ENCODE measurements at regions not wholly inside any gene's neighbourhood (a gene's known extent, or its start where the extent isn't known, plus 50 kb on each side); places are given as distances from the start of the nearest gene placed in this dataset.

- TF ChIP-seq CTCF (IDR thresholded peaks at IDR 0.05): no peak
- Histone ChIP-seq H3K9me3 (peaks cover 0 to 15% (median 5%) of the 10 kb centered on the region in 11 donors), H3K4me3 (no peak overlapping the region), H3K4me1 (peaks cover 0 to 8% (median 0%) of the 10 kb centered on the region in 9 donors), H3K27ac (peak overlapping the region in 1 of 10 donors; percentile 34), H3K36me3 (no peaks in the 10 kb centered on the region), H3K27me3 (no peaks in the 10 kb centered on the region)
- intact Hi-C loops (cut with DNase I): no loop called here
- ATAC-seq (peak; percentile 47 to 95 (median 82)), DNase-seq (peak; percentile 34 to 49)
- WGBS, 2 donors: 27 to 37% methylated on average over 10 of the region's 10 CpGs
Observed at GRCh38 chr18:11259469-11260150, 110.2 kb upstream of the PIEZO2 start.

- intact Hi-C loops (cut with DNase I): no loop called here
- Histone ChIP-seq H3K4me1 (peaks cover 0 to 8% (median 0%) of the 10 kb centered on the region in 9 donors), H3K36me3 (no peaks in the 10 kb centered on the region), H3K9me3 (peaks cover 0 to 4% (median 0%) of the 10 kb centered on the region in 11 donors), H3K4me3 (no peak overlapping the region), H3K27ac (no peak overlapping the region), H3K27me3 (no peaks in the 10 kb centered on the region)
- 57 to 83% methylated on average over 1 of the region's 1 CpG for WGBS, 2 donors
- DNase-seq: no peak
- TF ChIP-seq CTCF (IDR thresholded peaks at IDR 0.05): no peak
- no peak for ATAC-seq
Observed at GRCh38 chr18:11258039-11258610, 108.8 kb upstream of the PIEZO2 start.

- Histone ChIP-seq H3K9me3 (no peaks in the 10 kb centered on the region), H3K27me3 (no peaks in the 10 kb centered on the region), H3K27ac (no peak overlapping the region), H3K36me3 (no peaks in the 10 kb centered on the region), H3K4me3 (no peak overlapping the region), H3K4me1 (peaks cover 0 to 19% (median 0%) of the 10 kb centered on the region in 9 donors)
- intact Hi-C loops (cut with DNase I): no loop called here
- no peak for TF ChIP-seq CTCF (IDR thresholded peaks at IDR 0.05)
- DNase-seq: no peak
- ATAC-seq: no peak
Observed at GRCh38 chr18:11256251-11256650, 106.9 kb upstream of the PIEZO2 start.

- Histone ChIP-seq H3K36me3 (no peaks in the 10 kb centered on the region), H3K27ac (peak overlapping the region in 1 of 10 donors; percentile 53), H3K9me3 (no peaks in the 10 kb centered on the region), H3K4me1 (peaks cover 0 to 10% (median 0%) of the 10 kb centered on the region in 9 donors), H3K27me3 (no peaks in the 10 kb centered on the region), H3K4me3 (no peak overlapping the region)
- no peak for TF ChIP-seq CTCF (IDR thresholded peaks at IDR 0.05)
- ATAC-seq (peak in 2 of 8 donors; percentile 47 to 75), DNase-seq (no peak)
- WGBS, 2 donors: 34 to 35% methylated on average over 2 of the region's 2 CpGs
- intact Hi-C loops (cut with DNase I): no loop called here
Observed at GRCh38 chr18:11251891-11252270, 102.5 kb upstream of the PIEZO2 start.

Measured in heart right ventricle (tissue), 16 donors.